GM21526 (cell line): ENCODE measurements at regions not wholly inside any gene's neighbourhood (a gene's known extent, or its start where the extent isn't known, plus 50 kb on each side); places are given as distances from the start of the nearest gene placed in this dataset.

ENCODE experiments used
- ATAC-seq: cut with Tn5 transposase; IDR thresholded peaks from one replicate; pipeline ENCODE4 v1.9.1; 2021; ENCODE audit warnings: moderate library complexity; ENCODE audit not compliant: unreplicated experiment, low FRiP score

DNA sequence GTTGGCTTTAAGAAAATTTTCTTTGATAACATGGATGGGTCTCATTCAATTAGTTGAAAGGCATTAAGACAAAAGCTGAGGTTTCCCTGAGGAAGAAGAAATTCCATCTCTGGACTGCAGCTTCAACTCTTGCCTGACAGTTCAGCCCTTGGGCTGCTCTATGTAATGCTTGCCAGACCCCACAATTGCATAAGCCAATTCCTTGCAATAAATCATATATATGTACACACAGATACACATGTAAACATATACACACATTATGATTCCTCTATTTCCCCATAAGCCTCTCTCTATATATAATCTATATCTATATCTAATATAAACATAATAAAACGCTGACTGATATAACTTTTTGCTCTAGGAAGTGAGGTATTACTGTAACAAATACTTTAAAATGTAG lies 301.5 kb upstream of the PRMT6 start:
- no peak for ATAC-seq

DNA sequence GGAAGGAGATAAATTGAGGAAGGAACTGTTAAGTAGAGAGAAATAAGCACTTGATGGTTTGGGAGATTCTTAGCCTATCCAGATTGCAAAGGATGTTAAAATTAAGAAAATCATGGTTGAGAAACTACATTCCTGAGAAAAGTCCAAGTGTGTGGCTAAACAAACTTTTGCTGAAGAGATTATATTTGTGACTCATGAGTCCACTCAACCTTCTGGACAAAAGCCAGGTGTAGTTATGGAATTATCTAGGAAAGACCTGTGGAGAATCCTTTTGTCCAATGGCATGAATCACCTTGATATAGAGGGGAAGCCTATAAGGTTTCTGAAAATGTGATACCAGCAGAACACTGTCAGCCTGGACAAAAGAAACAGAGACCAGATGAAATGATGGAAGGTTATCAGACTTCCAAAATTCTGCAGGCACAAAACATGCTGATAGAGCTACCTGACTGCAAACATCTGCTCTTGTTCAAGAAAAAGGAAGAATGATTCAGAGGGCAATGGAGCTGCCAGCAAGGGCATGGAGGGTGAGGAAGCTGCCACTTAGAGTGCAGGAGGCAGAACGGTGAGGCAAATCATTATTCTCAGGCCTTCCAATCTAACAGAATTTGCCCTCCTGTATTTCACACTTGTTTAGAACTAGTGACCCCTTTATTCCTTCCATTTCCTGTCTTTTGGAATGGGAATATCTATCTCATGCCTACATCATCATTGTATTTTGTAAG lies 300.6 kb upstream of the PRMT6 start:
- no peak for ATAC-seq

DNA sequence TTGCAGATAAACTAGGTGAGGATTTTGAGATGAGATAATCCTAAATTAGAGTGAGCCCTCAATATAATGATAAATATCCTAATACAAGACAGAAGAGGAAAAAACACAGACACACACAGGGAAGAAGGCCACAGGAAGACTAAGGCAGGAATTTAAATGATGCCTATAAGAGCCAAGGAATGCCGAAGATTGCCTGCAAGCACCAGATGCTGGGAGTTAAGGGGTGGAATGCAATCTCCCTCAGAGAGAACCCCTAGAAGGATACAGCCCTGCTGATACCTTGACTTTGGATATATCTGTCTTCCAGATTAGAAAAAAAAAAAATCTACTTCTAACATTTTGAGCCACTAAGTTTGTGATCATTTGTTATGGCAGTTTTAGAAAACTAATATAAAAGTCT lies 299.7 kb upstream of the PRMT6 start:
- no peak for ATAC-seq

DNA sequence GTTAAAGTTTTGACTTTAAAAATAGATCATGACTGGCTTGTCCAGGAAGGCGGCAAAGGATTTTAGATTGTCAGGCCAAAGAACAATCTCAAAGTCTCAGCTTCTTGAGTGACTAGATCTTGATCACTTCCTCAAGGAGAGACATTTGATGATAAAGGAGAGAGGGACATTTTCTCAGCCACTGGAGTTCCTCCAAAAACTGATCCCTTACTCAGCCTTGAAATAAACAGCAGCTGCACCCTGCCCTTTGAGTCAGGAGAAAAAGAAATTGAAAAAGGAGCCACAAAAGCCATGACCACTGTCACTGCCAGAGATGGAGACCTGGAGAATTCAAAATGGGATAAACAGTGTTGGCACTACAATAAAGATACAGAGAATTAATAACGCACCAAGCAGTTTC lies 288.4 kb upstream of the PRMT6 start:
- ATAC-seq, result no peak

DNA sequence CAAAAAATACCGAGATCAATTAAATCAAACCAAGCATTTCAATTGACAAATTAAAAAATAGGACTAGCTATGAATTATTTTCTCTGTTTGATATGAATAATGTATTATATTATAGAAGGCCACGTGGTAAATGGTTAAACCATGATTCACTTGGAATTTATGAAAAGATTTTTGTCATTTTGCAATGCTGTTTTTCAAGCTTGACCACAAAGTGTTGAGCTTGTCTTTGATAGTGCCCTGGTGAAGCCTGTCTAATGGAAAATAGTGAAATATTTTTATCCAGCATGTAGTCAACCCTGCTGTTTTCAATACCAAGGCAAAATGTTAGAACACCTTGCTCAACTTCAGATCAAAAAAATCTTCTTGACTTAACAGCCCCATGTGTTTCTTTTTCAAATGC lies 288.0 kb upstream of the PRMT6 start:
- no peak for ATAC-seq

DNA sequence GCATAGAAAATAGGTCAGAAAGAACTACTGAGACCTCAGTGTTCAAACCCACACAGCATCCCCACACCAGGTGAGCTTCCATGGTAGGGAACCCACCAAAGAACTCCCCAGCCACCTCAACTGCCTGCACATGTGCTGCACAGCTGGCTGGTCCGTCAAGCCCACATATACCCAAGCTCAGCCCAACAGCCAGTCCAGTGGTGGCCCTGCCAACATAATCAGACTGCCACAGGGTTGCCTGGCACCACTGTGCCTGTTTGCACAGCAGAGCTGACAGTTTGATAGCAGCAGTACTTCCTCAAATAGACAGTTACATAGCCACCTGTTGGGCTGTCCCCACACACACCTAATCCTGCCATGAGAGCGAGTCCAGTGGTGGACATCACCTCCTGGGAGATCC lies 283.3 kb upstream of the PRMT6 start:
- no peak for ATAC-seq

DNA sequence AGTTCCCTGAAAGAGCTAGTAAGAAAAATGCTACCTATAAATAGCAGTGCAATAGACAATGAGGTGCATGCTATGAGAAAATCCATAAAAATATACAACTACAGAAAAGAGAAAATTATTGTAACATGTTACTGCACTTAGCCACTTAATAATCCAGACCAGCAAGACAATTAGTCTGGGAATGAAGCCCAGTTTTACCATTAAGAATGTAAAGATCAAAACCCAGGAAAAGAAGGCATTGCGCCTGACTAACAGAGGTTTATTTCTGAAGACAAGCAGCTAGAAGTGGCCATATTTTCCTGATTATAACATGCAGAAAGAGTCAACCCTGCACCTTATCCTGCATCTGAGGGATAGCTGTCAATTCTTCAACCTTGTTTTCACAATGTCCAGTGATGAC lies 276.4 kb upstream of the PRMT6 start:
- no peak for ATAC-seq

DNA sequence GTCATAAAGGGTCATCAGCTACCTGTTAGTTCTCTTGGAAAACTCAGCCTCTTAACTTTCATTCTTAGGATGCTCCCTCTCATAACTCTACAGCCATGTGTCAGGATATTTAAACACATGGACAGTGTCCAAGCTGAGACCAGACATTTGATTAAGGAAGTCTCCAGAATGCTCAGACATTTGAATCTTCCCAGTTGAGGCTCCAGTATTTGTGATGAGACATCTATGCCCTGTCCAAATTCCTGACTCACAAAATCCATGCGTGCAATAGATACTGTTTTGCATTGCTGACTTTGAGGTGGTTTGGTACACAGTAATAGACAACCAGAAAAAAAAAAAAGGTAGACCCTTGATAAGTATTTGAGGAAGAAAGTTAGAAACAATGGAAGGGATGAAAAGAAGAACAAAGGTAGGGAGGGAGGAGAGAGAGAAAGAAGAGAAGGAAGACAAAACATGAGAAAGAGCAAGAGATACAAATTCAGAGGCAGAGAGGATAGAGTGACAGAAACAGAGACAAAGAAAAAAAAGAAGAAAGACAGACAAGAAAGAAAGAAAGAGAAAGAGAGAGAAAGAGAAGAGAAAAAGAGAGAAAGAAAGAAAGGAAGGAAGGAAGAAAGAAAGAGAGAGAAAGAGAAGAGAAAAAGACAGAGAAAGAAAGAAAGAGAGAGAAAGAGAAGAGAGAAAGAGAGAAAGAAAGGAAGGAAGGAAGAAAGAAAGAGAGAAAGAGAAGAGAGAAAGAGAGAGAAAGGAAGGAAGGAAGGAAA lies 275.5 kb upstream of the PRMT6 start:
- no peak for ATAC-seq

DNA sequence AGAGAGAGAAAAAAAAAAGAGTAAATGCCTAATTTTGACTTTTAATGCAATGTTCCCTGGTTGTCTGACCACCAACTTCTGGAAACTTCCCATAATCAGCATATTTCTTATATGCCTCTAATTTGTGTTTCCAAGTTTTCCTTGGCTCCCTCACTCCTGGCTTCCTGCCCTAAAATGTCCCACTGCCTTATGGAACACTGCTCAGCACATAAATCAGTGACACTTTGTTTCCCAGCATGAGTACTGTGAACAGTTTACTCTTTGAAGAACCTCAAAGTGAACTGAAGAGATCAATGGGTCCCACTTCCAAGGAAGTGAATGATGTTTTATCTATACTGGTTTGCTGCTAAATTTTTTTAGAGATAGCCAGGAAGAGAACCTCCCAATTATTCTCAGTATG lies 271.3 kb upstream of the PRMT6 start:
- no peak for ATAC-seq

DNA sequence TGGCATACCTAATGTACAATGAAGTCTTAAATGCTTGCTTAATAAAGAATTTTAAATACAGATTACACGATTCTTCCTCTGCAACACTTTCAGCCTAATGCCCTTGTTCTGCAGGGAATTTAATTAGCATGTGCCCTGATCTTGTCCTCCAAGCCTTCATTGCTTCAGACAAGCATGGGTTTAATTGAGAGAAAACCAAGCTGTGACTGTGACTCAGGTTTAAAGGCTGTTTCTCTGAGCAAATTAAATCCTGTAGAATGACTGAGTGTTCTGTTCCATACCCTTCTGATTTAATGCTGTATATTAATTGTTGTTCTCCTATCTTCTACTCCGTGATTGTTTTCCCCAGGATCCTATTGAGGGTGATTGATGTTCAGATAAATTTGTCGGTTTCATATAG lies 269.0 kb upstream of the PRMT6 start:
- no peak for ATAC-seq

DNA sequence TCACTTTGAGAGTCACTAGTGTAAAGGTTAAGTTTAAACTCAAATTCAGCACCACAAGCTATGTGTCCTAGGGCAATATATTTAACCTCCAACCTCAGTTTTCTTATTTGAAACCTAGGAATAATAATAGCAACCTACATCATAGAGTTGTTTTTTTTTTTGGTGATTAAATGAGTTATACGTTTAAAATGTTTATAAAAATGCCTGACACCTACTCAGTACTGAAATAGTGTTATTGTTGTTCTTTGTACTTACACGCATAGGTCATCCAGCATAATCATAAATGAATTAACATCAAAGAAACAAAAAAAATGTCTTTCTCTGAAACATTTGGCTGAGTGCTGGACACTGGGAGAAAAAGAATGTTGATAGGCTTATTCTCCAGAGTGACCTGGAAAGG lies 266.8 kb upstream of the PRMT6 start:
- no peak for ATAC-seq

DNA sequence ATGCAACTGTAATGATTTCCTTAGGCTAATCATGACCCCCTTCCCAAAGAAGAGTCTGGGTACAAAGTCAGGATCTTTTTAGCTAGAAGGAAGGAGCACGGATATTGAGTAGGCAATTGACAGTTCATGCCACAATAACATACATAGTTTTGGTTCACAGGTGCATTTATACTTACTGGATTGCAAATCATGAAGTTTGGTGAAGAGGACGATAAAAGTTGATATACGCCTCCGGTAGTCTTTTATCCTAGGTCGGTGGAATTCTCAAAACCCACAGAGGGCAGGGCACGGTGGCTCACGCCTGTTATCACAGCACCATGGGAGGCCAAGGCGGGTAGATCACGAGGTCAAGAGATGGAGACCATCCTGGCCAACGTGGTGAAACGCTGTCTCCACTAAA lies 265.4 kb upstream of the PRMT6 start:
- no peak for ATAC-seq

DNA sequence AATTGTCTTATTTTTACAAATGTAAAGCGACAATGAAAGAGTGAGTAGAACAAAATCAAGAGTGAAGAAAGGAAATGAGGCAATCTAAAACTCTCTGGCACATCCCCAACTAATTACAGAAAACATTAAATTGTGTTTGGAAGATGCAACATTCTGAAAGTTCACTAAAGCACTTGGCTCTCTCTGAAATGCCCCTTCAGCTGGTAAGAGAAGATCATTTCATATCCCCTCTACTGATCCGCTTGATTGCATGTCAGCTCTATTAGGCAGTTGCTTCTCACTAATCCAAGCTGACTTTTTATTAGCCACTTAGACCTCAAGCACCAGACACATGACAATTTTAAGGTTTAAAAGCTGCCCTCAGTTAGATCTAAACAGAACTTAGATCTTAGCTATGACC lies 262.8 kb upstream of the PRMT6 start:
- ATAC-seq, result no peak

DNA sequence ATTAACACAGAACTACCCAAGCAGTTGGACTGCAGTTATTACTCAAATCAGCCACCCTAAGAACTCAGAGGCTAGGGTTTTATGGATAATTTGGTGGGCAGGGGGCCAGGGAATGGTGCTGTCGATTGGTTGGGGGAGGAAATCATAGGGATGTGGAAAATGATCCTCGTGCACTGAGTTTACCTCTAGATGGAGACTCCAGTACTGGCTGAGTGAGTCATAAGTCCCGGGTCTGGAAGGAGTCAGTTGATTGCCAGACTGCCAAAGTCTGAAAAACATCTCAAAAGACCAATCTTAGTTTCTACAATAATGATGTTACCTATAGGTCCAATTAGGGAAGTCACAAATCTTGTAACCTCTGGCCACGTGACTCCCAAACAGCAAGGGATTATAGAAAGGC lies 257.5 kb upstream of the PRMT6 start:
- ATAC-seq, result no peak

DNA sequence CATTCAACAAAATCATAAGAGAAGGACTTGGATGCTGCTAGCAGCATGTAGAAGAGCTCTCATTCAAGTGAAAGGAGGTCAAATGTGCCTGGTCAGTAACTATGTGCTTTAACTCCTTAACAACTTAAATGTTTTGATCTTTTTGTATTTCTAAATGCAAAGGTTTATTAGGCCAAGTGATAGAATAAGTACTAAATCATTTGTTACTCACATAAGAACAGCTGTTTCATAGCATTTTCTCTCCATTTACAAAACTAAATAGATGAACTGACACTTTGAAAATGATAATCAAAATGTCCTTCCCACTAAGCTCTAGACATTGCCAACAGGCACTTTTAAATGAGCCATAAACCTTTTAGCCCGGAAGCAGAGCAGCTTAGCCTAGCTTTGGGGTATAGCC lies 254.3 kb upstream of the PRMT6 start:
- ATAC-seq, result no peak

DNA sequence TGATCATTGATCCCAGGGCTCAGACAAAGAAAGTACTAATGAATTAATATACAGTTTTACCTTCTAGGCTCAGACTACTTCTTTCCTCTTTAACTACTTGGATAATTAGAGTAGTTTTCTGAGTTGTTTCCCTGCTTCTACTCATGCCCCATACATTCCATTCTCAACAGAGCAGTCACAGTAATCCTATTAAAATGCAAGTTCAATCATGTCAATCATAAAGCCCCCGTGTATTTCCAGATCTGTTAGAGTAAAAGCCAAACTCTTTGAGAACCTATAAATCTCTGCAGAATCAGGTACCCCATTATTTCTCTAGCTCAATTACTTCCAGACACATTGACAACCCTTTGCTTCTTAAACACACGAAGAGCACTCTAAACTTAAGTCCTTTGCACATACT lies 242.1 kb upstream of the PRMT6 start:
- ATAC-seq, result no peak

DNA sequence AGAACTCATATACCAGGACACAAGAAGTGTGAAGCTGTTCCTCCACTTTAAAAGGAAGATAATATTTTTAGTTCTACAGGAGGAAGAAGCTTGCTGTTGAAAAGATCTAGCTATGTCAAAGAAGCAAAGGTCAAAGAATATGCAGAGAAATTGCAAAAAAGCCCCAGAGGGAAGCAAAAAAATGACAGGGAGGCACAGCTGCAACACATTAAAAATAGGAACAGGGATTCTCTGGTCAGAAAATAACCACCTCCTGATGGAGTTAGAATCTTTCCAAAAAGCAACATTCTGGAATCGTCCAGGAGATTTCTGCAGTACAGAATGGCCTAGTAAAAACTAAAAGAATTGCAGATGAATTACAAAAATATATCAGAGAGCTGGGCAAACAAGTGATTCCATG lies 238.9 kb upstream of the PRMT6 start:
- no peak for ATAC-seq

DNA sequence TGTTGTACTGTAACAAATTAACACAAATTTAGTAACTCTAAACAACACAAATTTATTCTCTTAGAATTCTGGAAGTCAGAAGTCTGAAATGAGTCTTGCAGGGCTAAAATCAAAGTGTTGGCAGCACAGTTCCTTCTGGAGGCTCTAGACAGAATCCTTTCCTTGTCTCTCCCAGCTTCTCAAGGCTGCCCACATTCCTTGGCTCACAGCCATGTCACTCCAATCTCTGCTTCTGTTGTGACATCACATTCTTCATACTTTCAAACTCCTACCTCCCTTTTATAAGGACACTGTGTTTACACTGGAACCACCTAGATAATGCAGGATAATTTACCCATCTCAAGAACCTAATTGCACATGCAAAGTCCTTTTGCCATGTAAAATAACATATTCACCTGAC lies 225.0 kb upstream of the PRMT6 start:
- ATAC-seq, result no peak

DNA sequence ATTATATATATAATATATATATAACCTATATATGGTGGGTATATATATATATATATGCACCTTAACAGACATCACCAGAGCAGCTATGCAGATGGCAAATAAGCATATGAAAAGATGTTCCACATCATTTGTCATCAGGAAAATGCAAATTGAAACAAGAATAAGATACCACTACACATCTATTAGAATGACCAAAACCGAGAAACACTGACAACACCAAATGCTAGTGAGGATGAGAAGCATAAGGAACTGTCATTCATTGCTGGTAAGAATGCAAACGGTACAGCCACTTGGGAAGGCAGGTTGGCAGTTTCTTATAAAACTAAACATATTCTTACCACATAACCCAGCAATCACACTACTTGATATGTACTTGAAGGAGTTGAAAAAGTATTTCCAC lies 219.8 kb upstream of the PRMT6 start:
- peak; percentile 91 for ATAC-seq

DNA sequence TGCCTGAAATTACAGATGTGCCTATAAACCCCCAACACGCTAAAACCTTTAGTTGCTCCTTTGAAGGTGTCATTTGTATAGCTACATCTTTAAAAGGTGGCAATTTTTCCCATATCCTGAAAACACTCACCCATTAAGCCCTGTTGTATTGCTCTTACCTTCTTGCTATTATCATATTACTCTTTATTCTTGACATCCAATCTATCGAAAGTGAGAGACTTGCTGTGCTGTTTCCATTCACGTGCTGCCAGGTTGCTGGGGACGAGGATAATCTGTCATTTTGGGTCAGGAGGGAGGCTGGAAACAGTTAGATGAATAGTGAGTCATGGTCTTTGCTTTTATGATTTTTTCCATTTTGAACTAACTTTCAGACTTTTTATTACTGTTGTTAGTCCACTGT lies 213.0 kb upstream of the PRMT6 start:
- ATAC-seq, result no peak

DNA sequence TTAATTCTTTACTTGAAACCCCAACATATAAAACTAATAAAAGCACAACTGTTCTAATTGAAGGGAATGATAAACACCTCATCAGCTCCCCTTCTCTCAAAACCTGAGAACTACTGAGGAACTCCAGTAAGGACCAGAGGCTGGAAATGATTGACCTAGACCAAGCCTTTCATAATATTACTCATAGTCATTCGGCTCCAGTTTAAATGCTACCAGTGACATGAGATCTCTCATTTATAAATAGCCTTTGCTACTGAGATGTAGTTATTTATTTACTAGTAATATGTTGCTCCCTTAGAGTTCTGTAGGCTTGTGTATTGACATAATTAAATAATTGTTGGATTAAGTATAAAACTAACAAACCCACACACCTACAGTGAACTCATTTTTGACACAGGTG lies 209.8 kb upstream of the PRMT6 start:
- no peak for ATAC-seq

DNA sequence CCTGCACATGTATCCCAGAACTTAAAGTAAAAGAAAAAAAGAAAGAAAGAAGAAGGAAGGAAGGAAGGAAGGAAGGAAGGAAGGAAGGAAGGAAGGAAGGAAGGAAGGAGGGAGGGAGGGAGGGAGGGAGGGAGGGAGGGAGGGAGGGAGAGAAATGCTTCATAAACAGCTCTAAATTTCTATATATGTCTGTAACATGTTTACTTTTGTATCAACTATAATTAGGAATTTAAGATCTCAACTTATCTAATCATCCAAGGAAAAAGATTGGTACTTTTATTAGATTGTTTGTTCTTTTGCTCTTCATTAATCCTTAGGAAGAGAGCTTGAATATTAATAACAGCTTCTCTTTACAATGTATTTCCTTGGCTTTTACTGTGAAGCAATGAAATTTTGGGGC lies 195.4 kb upstream of the PRMT6 start:
- no peak for ATAC-seq
